ENCODE measurements at regions not wholly inside any gene's neighbourhood (a gene's known extent, or its start where the extent isn't known, plus 50 kb on each side); places are given as distances from the start of the nearest gene placed in this dataset.

DNA sequence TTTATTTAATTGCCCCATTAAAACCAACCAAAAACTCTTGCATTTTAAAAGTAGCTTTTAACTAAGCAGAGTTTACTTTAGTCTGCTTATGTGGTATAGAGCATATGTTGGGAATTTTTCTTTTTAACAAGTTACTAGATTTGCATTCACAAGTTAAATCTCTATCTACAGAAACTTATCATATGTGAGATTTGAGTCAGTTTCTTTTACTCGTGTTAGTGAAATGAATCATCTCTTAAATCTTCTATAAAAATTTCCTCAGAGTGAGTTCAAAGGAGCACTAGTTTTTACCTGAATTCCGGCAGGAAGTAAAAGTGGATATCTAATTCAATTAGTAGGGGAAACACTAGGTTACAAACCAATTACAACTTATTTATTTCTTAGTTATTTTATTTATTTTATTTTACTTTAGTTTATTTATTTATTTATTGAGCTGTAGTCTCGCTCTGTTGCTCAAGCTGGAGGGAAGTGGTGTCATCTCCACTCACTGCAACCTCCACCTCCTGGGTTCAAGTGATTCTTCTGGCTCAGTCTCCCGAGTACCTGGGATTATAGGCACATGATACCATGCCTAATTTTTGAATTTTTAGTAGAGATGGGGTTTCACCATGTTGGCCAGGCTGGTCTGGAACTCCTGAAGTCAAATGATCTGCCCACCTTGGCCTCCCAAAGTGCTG lies 1609.6 kb upstream of the B3GALT2 start:
- Histone ChIP-seq H3F3A (ENCODE audit: control insufficient read depth, insufficient read depth) (no peaks in the 10 kb centered on the region), H3K9me3 (ENCODE audit: control insufficient read depth, insufficient read depth, low read length) (no peaks in the 10 kb centered on the region), H3K36me3 (ENCODE audit: control insufficient read depth, low read length) (no peaks in the 10 kb centered on the region), H3K4me3 (ENCODE audit: low read length) (no peak overlapping the region), H3K4me2 (ENCODE audit: low read length) (no peak overlapping the region), H3K27me3 (ENCODE audit: control insufficient read depth, low read length) (no peaks in the 10 kb centered on the region), H3K9me2 (replicated peaks; ENCODE audit: control insufficient read depth, low read length) (no peaks in the 10 kb centered on the region), H3K4me1 (ENCODE audit: control insufficient read depth, low read length) (no peaks in the 10 kb centered on the region), H3K79me2 (ENCODE audit: control insufficient read depth, low read length) (no peaks in the 10 kb centered on the region), H3K27ac (ENCODE audit: low read depth, low read length) (no peak overlapping the region), H4K20me1 (ENCODE audit: control insufficient read depth, insufficient read depth, low read depth, low read length) (no peaks in the 10 kb centered on the region)
- TF ChIP-seq, protein P1, sequence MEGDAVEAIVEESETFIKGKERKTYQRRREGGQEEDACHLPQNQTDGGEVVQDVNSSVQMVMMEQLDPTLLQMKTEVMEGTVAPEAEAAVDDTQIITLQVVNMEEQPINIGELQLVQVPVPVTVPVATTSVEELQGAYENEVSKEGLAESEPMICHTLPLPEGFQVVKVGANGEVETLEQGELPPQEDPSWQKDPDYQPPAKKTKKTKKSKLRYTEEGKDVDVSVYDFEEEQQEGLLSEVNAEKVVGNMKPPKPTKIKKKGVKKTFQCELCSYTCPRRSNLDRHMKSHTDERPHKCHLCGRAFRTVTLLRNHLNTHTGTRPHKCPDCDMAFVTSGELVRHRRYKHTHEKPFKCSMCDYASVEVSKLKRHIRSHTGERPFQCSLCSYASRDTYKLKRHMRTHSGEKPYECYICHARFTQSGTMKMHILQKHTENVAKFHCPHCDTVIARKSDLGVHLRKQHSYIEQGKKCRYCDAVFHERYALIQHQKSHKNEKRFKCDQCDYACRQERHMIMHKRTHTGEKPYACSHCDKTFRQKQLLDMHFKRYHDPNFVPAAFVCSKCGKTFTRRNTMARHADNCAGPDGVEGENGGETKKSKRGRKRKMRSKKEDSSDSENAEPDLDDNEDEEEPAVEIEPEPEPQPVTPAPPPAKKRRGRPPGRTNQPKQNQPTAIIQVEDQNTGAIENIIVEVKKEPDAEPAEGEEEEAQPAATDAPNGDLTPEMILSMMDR (IDR thresholded peaks at IDR 0.05; ENCODE audit: low read depth, low read length, poor library complexity, severe bottlenecking), result no peak
- no peak for TF ChIP-seq EZH2phosphoT487 (IDR thresholded peaks at IDR 0.05; ENCODE audit: borderline replicate concordance, low read length)

DNA sequence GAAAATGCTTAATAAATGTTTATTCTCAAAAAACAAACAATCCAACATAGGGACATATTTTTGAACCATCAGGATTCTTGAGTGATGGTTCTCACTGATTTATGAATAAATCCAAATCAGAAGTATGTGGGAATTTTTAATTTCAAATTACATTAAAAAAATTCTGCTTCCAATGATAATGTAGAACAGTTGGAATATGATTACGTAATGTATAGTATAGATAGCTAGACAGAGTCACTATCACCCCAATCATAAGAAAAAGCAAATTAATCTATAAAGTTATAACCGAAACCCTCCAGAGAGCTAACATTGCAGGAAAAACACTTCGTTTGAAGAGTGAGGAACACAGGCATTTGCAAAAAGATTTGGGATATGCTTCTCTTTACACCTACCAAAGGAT lies 1600.6 kb upstream of the B3GALT2 start:
- Histone ChIP-seq H3K79me2 (ENCODE audit: control insufficient read depth, low read length) (no peaks in the 10 kb centered on the region), H3K9me3 (ENCODE audit: control insufficient read depth, insufficient read depth, low read length) (no peaks in the 10 kb centered on the region), H3K36me3 (ENCODE audit: control insufficient read depth, low read length) (no peaks in the 10 kb centered on the region), H3F3A (ENCODE audit: control insufficient read depth, insufficient read depth) (no peaks in the 10 kb centered on the region), H3K27ac (ENCODE audit: low read depth, low read length) (no peak overlapping the region), H3K4me1 (ENCODE audit: control insufficient read depth, low read length) (no peaks in the 10 kb centered on the region), H3K4me3 (ENCODE audit: low read length) (no peak overlapping the region), H3K9me2 (replicated peaks; ENCODE audit: control insufficient read depth, low read length) (no peaks in the 10 kb centered on the region), H3K4me2 (ENCODE audit: low read length) (no peak overlapping the region), H3K27me3 (ENCODE audit: control insufficient read depth, low read length) (no peaks in the 10 kb centered on the region), H4K20me1 (ENCODE audit: control insufficient read depth, insufficient read depth, low read depth, low read length) (no peaks in the 10 kb centered on the region)
- TF ChIP-seq, protein P1 (IDR thresholded peaks at IDR 0.05; ENCODE audit: low read depth, low read length, poor library complexity, severe bottlenecking), result no peak
- no peak for TF ChIP-seq EZH2phosphoT487 (IDR thresholded peaks at IDR 0.05; ENCODE audit: borderline replicate concordance, low read length)

DNA sequence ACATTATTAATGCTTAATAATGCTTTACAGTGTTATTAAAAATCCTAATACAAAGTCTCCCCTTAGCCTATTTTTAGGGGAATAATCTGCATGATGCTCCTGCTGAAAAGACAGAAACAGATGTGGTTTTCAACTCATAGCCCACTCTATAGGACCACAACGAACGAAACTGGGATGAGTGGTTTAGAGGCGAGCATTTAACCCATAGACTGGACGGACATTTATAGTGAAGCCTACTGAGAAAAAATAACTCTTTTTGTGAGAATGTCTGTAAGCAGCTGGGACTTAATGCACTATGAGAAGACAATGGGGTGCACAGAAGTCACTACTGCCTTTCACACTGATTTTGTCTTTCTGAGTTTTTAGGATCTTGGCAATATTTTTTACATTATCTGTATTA lies 1599.6 kb upstream of the B3GALT2 start:
- no peak overlapping the region for H3K4me3 ChIP-seq (ENCODE audit: low read length)
- no peak for TF ChIP-seq EZH2phosphoT487 (IDR thresholded peaks at IDR 0.05; ENCODE audit: borderline replicate concordance, low read length)
- TF ChIP-seq, protein P1 (IDR thresholded peaks at IDR 0.05; ENCODE audit: low read depth, low read length, poor library complexity, severe bottlenecking), result no peak
- no peaks in the 10 kb centered on the region for H3K9me2 ChIP-seq (replicated peaks; ENCODE audit: control insufficient read depth, low read length)
- no peaks in the 10 kb centered on the region for H3K27me3 ChIP-seq (ENCODE audit: control insufficient read depth, low read length)
- no peak overlapping the region for H3K4me2 ChIP-seq (ENCODE audit: low read length)
- H4K20me1 ChIP-seq (ENCODE audit: control insufficient read depth, insufficient read depth, low read depth, low read length), result no peaks in the 10 kb centered on the region
- H3K36me3 ChIP-seq (ENCODE audit: control insufficient read depth, low read length), result no peaks in the 10 kb centered on the region
- no peaks in the 10 kb centered on the region for H3K79me2 ChIP-seq (ENCODE audit: control insufficient read depth, low read length)
- no peaks in the 10 kb centered on the region for H3F3A ChIP-seq (ENCODE audit: control insufficient read depth, insufficient read depth)
- no peaks in the 10 kb centered on the region for H3K9me3 ChIP-seq (ENCODE audit: control insufficient read depth, insufficient read depth, low read length)
- H3K4me1 ChIP-seq (ENCODE audit: control insufficient read depth, low read length), result no peaks in the 10 kb centered on the region
- no peak overlapping the region for H3K27ac ChIP-seq (ENCODE audit: low read depth, low read length)
